Stomach (tissue), 4 donors: ENCODE measurements at regions not wholly inside any gene's neighbourhood (a gene's known extent, or its start where the extent isn't known, plus 50 kb on each side); places are given as distances from the start of the nearest gene placed in this dataset.

Experiments used
- EP300 ChIP-seq: sonication (generic); formaldehyde crosslinking; IDR thresholded peaks from one replicate; pipeline ENCODE4 v1.6.1; 2017; ENCODE audit warnings: antibody characterized with exemption
- POLR2A ChIP-seq, 4 donors: fragments of 450-650 bp; IDR thresholded peaks; one replicate each; pipeline ENCODE4 v1.6.1; 2016; ENCODE audit warnings: antibody characterized with exemption in 4 of 4, control low read depth in 2 of 4, mild to moderate bottlenecking in 1 of 4, moderate library complexity in 1 of 4
- POLR2AphosphoS5 ChIP-seq, 3 donors: sonication (generic); formaldehyde crosslinking; IDR thresholded peaks; one replicate each; pipeline ENCODE4 v1.6.1; 2016; ENCODE audit warnings: antibody characterized with exemption in 3 of 3
- TF ChIP-seq, protein P1 (sequence below), 7 experiments: fragments of 450-650 bp in 4 of 7; fragments of 200-600 bp in 3 of 7; sonication (generic) in 3 of 7; IDR thresholded peaks; one replicate each; pipeline ENCODE4 v1.5.1; 2016 to 2019; ENCODE audit warnings: antibody characterized with exemption in 7 of 7, control low read depth in 2 of 7, mild to moderate bottlenecking in 1 of 7

DNA sequence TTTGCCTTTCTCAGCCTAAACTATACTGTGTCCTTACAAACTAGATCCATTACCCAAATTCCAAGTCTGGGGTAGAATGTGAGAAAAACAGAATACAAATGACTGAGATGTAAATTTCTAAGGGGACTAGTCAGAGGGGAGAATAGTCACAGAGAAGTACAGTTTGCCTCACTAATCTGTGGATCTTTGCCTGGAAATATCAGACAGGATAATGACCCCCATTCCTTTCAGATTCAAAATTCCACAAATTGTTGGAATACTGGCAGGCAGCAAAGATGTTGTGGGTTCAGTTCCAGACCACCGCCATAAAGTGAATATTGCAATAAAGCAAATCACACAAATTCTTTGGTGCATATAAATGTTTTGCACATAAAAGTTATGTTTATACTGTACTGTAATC, 762.8 kb upstream of the NR2F2 start:
- TF ChIP-seq, protein P1, sequence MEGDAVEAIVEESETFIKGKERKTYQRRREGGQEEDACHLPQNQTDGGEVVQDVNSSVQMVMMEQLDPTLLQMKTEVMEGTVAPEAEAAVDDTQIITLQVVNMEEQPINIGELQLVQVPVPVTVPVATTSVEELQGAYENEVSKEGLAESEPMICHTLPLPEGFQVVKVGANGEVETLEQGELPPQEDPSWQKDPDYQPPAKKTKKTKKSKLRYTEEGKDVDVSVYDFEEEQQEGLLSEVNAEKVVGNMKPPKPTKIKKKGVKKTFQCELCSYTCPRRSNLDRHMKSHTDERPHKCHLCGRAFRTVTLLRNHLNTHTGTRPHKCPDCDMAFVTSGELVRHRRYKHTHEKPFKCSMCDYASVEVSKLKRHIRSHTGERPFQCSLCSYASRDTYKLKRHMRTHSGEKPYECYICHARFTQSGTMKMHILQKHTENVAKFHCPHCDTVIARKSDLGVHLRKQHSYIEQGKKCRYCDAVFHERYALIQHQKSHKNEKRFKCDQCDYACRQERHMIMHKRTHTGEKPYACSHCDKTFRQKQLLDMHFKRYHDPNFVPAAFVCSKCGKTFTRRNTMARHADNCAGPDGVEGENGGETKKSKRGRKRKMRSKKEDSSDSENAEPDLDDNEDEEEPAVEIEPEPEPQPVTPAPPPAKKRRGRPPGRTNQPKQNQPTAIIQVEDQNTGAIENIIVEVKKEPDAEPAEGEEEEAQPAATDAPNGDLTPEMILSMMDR (IDR thresholded peaks at IDR 0.05): no peak
- no peak for TF ChIP-seq EP300
- TF ChIP-seq POLR2AphosphoS5 (IDR thresholded peaks at IDR 0.05): no peak
- no peak for TF ChIP-seq POLR2A (IDR thresholded peaks at IDR 0.05)
